ENCODE measurements at regions not wholly inside any gene's neighbourhood (a gene's known extent, or its start where the extent isn't known, plus 50 kb on each side); places are given as distances from the start of the nearest gene placed in this dataset.
"Not testable (repeated sequence)": the region's sequence is repeated elsewhere in the genome, so short reads cannot be mapped to it uniquely, and the experiment has no call there.

- TF ChIP-seq POLR2A, CTCF (IDR thresholded peaks at IDR 0.05): not testable (repeated sequence)
Observed at GRCh38 chr3:18552579-18553105, 127.5 kb upstream of the SATB1 start.

Measured in adrenal gland (tissue), 5 donors.